RWPE2 (cell line): ENCODE measurements at regions not wholly inside any gene's neighbourhood (a gene's known extent, or its start where the extent isn't known, plus 50 kb on each side); places are given as distances from the start of the nearest gene placed in this dataset.

Source experiments
- ATAC-seq: fragments of 200-7000 bp; cut with Tn5 transposase; 3 replicates; pipeline ENCODE4 v1.9.1; 2021; ENCODE audit warnings: low read depth
- DNase-seq: peaks from one replicate; pipeline ENCODE4 v3.0.0-alpha.2; 2020; ENCODE audit warnings: low spot score
- H3K27ac ChIP-seq: fragments of 450-650 bp; 2 replicates; pipeline ENCODE4 v1.5.1; 2017; ENCODE audit warnings: mild to moderate bottlenecking; ENCODE audit not compliant: poor library complexity, severe bottlenecking
- H3K27me3 ChIP-seq: fragments of 250-450 bp; sonication (Bioruptor Pico); 2 replicates; pipeline ENCODE4 v1.5.1; 2021; ENCODE audit warnings: mild to moderate bottlenecking, moderate library complexity; ENCODE audit not compliant: insufficient read depth, poor library complexity, severe bottlenecking
- H3K36me3 ChIP-seq: fragments of 250-450 bp; sonication (Bioruptor Pico); 2 replicates; pipeline ENCODE4 v1.5.1; 2020; ENCODE audit warnings: low read depth, mild to moderate bottlenecking, moderate library complexity
- H3K4me1 ChIP-seq: fragments of 250-450 bp; sonication (Bioruptor Pico); 2 replicates; pipeline ENCODE4 v1.5.1; 2021; ENCODE audit warnings: mild to moderate bottlenecking, moderate library complexity; ENCODE audit not compliant: insufficient read depth, poor library complexity, severe bottlenecking
- H3K4me3 ChIP-seq: fragments of 250-450 bp; sonication (Bioruptor Pico); 2 replicates; pipeline ENCODE4 v1.5.1; 2021; ENCODE audit warnings: mild to moderate bottlenecking, moderate library complexity; ENCODE audit not compliant: severe bottlenecking
- H3K9me3 ChIP-seq: fragments of 250-450 bp; sonication (Bioruptor Pico); 2 replicates; pipeline ENCODE4 v1.5.1; 2021; ENCODE audit warnings: mild to moderate bottlenecking, moderate library complexity; ENCODE audit not compliant: severe bottlenecking
- CTCF ChIP-seq: fragments of 450-650 bp; IDR thresholded peaks from one replicate; pipeline ENCODE4 v1.5.1; 2017; ENCODE audit warnings: mild to moderate bottlenecking, moderate library complexity; ENCODE audit not compliant: poor library complexity, severe bottlenecking

- no peak for TF ChIP-seq CTCF
- ATAC-seq (no peak), DNase-seq (no peak)
- H3K9me3 ChIP-seq = no peaks in the 10 kb centered on the region
- H3K4me3 ChIP-seq = no peak overlapping the region
- H3K27me3 ChIP-seq = peaks cover 5% of the 10 kb centered on the region
- no peaks in the 10 kb centered on the region for H3K4me1 ChIP-seq
- H3K27ac ChIP-seq = no peak overlapping the region
- no peaks in the 10 kb centered on the region for H3K36me3 ChIP-seq
Measured at GRCh38 chr20:41782255-41782654, 164.1 kb upstream of the CHD6 start.

GRCh38 chr20:41776421-41776820 lies 158.2 kb upstream of the CHD6 start:
- H3K27me3 ChIP-seq = no peaks in the 10 kb centered on the region
- DNase-seq (no peak), ATAC-seq (no peak)
- no peaks in the 10 kb centered on the region for H3K9me3 ChIP-seq
- no peak overlapping the region for H3K27ac ChIP-seq
- H3K36me3 ChIP-seq = no peaks in the 10 kb centered on the region
- TF ChIP-seq CTCF = no peak
- no peak overlapping the region for H3K4me3 ChIP-seq
- no peaks in the 10 kb centered on the region for H3K4me1 ChIP-seq

GRCh38 chr20:41774291-41774690 lies 156.1 kb upstream of the CHD6 start:
- peaks cover 7% of the 10 kb centered on the region for H3K27me3 ChIP-seq
- DNase-seq (no peak), ATAC-seq (no peak)
- H3K4me1 ChIP-seq = no peaks in the 10 kb centered on the region
- no peaks in the 10 kb centered on the region for H3K9me3 ChIP-seq
- no peak for TF ChIP-seq CTCF
- no peaks in the 10 kb centered on the region for H3K36me3 ChIP-seq
- H3K4me3 ChIP-seq = no peak overlapping the region
- no peak overlapping the region for H3K27ac ChIP-seq

- no peak for TF ChIP-seq CTCF
Measured at GRCh38 chr20:41770965-41771364, 152.8 kb upstream of the CHD6 start.

GRCh38 chr20:41770427-41770826 lies 152.2 kb upstream of the CHD6 start:
- no peaks in the 10 kb centered on the region for H3K9me3 ChIP-seq
- H3K27me3 ChIP-seq = peaks cover 7% of the 10 kb centered on the region
- no peak for TF ChIP-seq CTCF
- H3K27ac ChIP-seq = no peak overlapping the region
- no peak for DNase-seq
- no peaks in the 10 kb centered on the region for H3K36me3 ChIP-seq
- H3K4me3 ChIP-seq = no peak overlapping the region
- no peaks in the 10 kb centered on the region for H3K4me1 ChIP-seq
- ATAC-seq = no peak

More at GRCh38 chr20:41770965-41771364, 152.8 kb upstream of the CHD6 start:
- H3K9me3 ChIP-seq = no peaks in the 10 kb centered on the region
- DNase-seq (no peak), ATAC-seq (no peak)
- no peak overlapping the region for H3K27ac ChIP-seq
- H3K27me3 ChIP-seq = peaks cover 7% of the 10 kb centered on the region
- H3K4me1 ChIP-seq = no peaks in the 10 kb centered on the region
- no peaks in the 10 kb centered on the region for H3K36me3 ChIP-seq
- H3K4me3 ChIP-seq = no peak overlapping the region
